KMS-11 (cell line): ENCODE measurements at regions not wholly inside any gene's neighbourhood (a gene's known extent, or its start where the extent isn't known, plus 50 kb on each side); places are given as distances from the start of the nearest gene placed in this dataset.

Experiments
- H2AFZ ChIP-seq: fragments of 200-600 bp; sonication (generic); 2 replicates; pipeline ENCODE4 v1.6.1; 2016; ENCODE audit warnings: antibody characterized with exemption, mixed run types, low read depth
- H3K27ac ChIP-seq: fragments of 200-600 bp; sonication (generic); 2 replicates; pipeline ENCODE4 v1.6.1; 2016; ENCODE audit warnings: mild to moderate bottlenecking, mixed run types
- H3K27me3 ChIP-seq: fragments of 200-600 bp; sonication (generic); 2 replicates; pipeline ENCODE4 v1.6.1; 2017; ENCODE audit warnings: mild to moderate bottlenecking, low read depth, mixed run types, moderate library complexity; ENCODE audit not compliant: insufficient read depth
- H3K36me3 ChIP-seq: fragments of 200-600 bp; sonication (generic); 2 replicates; pipeline ENCODE4 v1.6.1; 2017; ENCODE audit warnings: mild to moderate bottlenecking, mixed run types; ENCODE audit not compliant: insufficient read depth
- H3K4me1 ChIP-seq: fragments of 200-600 bp; sonication (generic); 2 replicates; pipeline ENCODE4 v1.6.1; 2016; ENCODE audit warnings: mild to moderate bottlenecking, low read depth, mixed run types; ENCODE audit not compliant: poor library complexity, severe bottlenecking
- H3K4me2 ChIP-seq: fragments of 200-600 bp; sonication (generic); 2 replicates; pipeline ENCODE4 v1.7.0; 2016; ENCODE audit warnings: mild to moderate bottlenecking, mixed run types
- H3K4me3 ChIP-seq: fragments of 200-600 bp; sonication (generic); IDR thresholded peaks from 2 replicates; pipeline ENCODE4 v1.6.1; 2017; ENCODE audit warnings: low read depth, low read length, mixed read lengths; ENCODE audit not compliant: insufficient read depth
- H3K79me2 ChIP-seq: fragments of 200-600 bp; sonication (generic); 2 replicates; pipeline ENCODE4 v1.6.1; 2016; ENCODE audit warnings: low read depth, mixed run types; ENCODE audit not compliant: insufficient read depth
- H3K9ac ChIP-seq: fragments of 200-600 bp; sonication (generic); 2 replicates; pipeline ENCODE4 v1.6.1; 2016; ENCODE audit warnings: mild to moderate bottlenecking, mixed run types
- H4K20me1 ChIP-seq: fragments of 200-600 bp; sonication (generic); 2 replicates; pipeline ENCODE4 v1.6.1; 2016; ENCODE audit warnings: mild to moderate bottlenecking, mixed run types; ENCODE audit not compliant: insufficient read depth
- TF ChIP-seq, protein P1 (sequence below): fragments of 200-600 bp; sonication (generic); conservative IDR thresholded peaks from 2 replicates; pipeline ENCODE4 v1.6.1; 2017; ENCODE audit warnings: low read depth, mild to moderate bottlenecking, antibody characterized with exemption, low read length, moderate library complexity, mixed read lengths

DNA sequence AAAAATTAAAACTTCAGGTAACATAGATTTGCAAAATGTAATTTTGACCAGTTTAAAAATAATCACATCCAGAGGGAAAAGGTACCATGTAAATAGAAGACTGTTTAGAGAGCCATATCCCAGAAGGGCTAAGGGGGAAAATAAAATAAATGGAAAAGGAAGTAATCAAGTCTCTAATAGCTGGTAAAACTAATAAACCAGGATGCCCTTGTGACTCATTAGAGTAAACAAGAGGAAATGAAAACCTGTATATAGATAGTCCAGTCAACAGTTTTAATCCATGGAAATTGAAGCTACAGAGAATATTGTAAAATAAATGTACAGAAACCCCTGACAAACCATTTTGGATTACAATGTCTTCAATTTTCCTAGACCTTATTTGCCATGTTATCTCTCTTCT lies 698.0 kb upstream of the RGS18 start:
- Histone ChIP-seq H3K4me1 (no peaks in the 10 kb centered on the region), H3K79me2 (no peaks in the 10 kb centered on the region), H3K27ac (no peak overlapping the region), H3K4me2 (no peak overlapping the region), H3K4me3 (no peak overlapping the region), H2AFZ (no peak overlapping the region), H3K27me3 (no peaks in the 10 kb centered on the region), H3K36me3 (no peaks in the 10 kb centered on the region), H4K20me1 (no peaks in the 10 kb centered on the region), H3K9ac (no peak overlapping the region)
- TF ChIP-seq, protein P1, sequence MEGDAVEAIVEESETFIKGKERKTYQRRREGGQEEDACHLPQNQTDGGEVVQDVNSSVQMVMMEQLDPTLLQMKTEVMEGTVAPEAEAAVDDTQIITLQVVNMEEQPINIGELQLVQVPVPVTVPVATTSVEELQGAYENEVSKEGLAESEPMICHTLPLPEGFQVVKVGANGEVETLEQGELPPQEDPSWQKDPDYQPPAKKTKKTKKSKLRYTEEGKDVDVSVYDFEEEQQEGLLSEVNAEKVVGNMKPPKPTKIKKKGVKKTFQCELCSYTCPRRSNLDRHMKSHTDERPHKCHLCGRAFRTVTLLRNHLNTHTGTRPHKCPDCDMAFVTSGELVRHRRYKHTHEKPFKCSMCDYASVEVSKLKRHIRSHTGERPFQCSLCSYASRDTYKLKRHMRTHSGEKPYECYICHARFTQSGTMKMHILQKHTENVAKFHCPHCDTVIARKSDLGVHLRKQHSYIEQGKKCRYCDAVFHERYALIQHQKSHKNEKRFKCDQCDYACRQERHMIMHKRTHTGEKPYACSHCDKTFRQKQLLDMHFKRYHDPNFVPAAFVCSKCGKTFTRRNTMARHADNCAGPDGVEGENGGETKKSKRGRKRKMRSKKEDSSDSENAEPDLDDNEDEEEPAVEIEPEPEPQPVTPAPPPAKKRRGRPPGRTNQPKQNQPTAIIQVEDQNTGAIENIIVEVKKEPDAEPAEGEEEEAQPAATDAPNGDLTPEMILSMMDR = no peak

DNA sequence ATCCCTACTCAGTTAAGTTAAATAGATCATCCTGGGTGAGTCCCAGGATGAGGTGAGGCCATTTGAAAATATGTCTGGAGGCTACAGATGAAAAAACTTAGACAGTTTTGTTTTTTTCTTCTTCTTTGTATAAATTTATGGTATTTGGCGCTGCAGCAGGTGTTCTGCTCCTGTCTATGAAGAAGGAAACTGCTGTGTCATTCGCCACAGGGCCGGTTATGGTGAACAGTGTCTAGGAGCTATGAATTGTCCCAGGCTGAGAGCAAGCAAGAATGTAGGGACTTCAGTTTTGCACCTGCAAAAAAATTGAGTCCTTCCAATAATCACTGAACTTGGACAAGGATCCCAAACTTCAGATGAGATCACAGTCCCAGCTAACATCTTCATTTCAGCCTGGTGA lies 674.3 kb upstream of the RGS18 start:
- Histone ChIP-seq H4K20me1 (no peaks in the 10 kb centered on the region), H3K36me3 (no peaks in the 10 kb centered on the region), H3K4me2 (no peak overlapping the region), H3K4me1 (no peaks in the 10 kb centered on the region), H3K79me2 (no peaks in the 10 kb centered on the region), H3K9ac (no peak overlapping the region), H2AFZ (no peak overlapping the region), H3K27me3 (no peaks in the 10 kb centered on the region), H3K27ac (no peak overlapping the region), H3K4me3 (no peak overlapping the region)
- TF ChIP-seq, protein P1 = no peak

DNA sequence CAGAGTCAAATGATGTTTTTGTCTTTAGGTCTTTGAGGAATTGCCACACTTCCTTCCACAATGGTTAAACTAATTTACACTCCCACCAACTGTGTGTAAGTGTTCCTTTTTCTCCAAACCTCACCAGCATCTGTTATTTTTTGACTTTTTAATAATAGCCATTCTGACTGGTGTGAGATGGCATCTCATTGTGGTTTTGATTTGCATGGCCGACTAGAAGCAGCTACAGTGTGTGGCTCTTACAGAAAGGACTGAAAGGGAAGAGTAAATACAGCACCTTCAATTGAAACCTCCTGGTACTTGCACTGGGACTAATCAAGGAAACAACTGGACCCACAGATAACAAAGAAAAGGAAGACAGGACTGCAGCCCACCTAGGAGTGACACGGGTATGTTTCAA lies 668.0 kb upstream of the RGS18 start:
- H3K4me2 ChIP-seq = no peak overlapping the region
- H2AFZ ChIP-seq = no peak overlapping the region
- no peak overlapping the region for H3K4me3 ChIP-seq
- H3K27ac ChIP-seq = no peak overlapping the region
- H4K20me1 ChIP-seq = no peaks in the 10 kb centered on the region
- no peaks in the 10 kb centered on the region for H3K36me3 ChIP-seq
- no peaks in the 10 kb centered on the region for H3K4me1 ChIP-seq
- TF ChIP-seq, protein P1 = no peak
- no peaks in the 10 kb centered on the region for H3K27me3 ChIP-seq
- H3K9ac ChIP-seq = no peak overlapping the region
- no peaks in the 10 kb centered on the region for H3K79me2 ChIP-seq

DNA sequence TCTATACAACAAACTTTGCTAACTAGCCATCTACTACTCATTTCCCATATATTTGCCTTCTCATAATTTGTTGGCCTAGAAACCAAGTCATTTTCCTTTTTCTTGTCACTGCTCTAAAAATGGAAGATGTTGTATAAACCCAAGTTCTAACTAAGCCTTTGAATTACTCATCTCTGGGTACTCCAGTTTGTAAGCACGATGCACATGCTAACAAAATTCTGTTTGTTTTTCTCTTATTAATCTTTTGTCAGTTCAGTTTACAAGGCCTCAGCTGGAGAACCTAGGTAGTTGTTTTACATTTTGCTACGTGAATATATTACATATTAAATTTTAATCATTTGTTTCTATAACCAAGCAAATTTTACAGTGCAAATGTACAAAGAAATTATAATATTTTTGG lies 663.2 kb upstream of the RGS18 start:
- H3K27me3 ChIP-seq = no peaks in the 10 kb centered on the region
- no peaks in the 10 kb centered on the region for H3K79me2 ChIP-seq
- H3K4me1 ChIP-seq = no peaks in the 10 kb centered on the region
- no peak overlapping the region for H3K27ac ChIP-seq
- TF ChIP-seq, protein P1 = no peak
- no peaks in the 10 kb centered on the region for H3K36me3 ChIP-seq
- H3K4me2 ChIP-seq = no peak overlapping the region
- no peaks in the 10 kb centered on the region for H4K20me1 ChIP-seq
- H3K4me3 ChIP-seq = no peak overlapping the region
- no peak overlapping the region for H2AFZ ChIP-seq
- H3K9ac ChIP-seq = no peak overlapping the region

DNA sequence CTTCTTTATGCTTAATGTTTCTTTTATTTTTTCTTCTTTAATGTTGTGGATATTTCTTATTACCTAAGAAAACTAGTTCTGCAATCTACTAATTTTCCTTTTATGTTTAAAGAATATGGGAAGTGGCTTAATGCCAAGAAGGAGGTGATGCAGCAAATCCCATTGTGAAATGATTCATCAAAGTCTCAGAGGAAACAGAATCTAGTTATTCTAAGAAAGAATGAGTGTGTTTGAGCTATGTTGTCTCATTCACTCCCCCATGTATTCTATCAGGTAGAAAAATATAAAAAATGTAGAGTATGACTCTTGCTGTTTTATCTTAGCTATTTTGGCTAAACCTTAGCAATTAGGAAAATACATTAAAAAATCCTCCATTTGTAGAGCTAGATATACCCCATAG lies 659.9 kb upstream of the RGS18 start:
- Histone ChIP-seq H3K27me3 (no peaks in the 10 kb centered on the region), H3K4me1 (no peaks in the 10 kb centered on the region), H3K79me2 (no peaks in the 10 kb centered on the region), H3K9ac (no peak overlapping the region), H3K4me3 (no peak overlapping the region), H3K27ac (no peak overlapping the region), H2AFZ (no peak overlapping the region), H3K36me3 (no peaks in the 10 kb centered on the region), H3K4me2 (no peak overlapping the region), H4K20me1 (no peaks in the 10 kb centered on the region)
- TF ChIP-seq, protein P1 = no peak
